Fibroblast of pulmonary artery (primary cell): ENCODE measurements at regions not wholly inside any gene's neighbourhood (a gene's known extent, or its start where the extent isn't known, plus 50 kb on each side); places are given as distances from the start of the nearest gene placed in this dataset.

Experiments
- DNase-seq: peaks from one replicate; pipeline ENCODE4 v3.0.0-alpha.2; 2010; ENCODE audit warnings: low read depth
- H3K4me3 ChIP-seq: replicated peaks from 2 replicates; pipeline ENCODE4 v1.5.1; 2011; ENCODE audit warnings: low read depth, mild to moderate bottlenecking, control low read depth, low read length, moderate library complexity
- TF ChIP-seq, protein P1 (sequence below): IDR thresholded peaks from 2 replicates; pipeline ENCODE4 v1.5.1; 2011; ENCODE audit warnings: mild to moderate bottlenecking, control low read depth, low read length, inconsistent platforms; ENCODE audit errors: missing control alignments

GRCh38 chr6:139612135-139612465 is 237.7 kb upstream of the CITED2 start:
- H3K4me3 ChIP-seq = no peak overlapping the region
- DNase-seq = no peak
- TF ChIP-seq, protein P1, sequence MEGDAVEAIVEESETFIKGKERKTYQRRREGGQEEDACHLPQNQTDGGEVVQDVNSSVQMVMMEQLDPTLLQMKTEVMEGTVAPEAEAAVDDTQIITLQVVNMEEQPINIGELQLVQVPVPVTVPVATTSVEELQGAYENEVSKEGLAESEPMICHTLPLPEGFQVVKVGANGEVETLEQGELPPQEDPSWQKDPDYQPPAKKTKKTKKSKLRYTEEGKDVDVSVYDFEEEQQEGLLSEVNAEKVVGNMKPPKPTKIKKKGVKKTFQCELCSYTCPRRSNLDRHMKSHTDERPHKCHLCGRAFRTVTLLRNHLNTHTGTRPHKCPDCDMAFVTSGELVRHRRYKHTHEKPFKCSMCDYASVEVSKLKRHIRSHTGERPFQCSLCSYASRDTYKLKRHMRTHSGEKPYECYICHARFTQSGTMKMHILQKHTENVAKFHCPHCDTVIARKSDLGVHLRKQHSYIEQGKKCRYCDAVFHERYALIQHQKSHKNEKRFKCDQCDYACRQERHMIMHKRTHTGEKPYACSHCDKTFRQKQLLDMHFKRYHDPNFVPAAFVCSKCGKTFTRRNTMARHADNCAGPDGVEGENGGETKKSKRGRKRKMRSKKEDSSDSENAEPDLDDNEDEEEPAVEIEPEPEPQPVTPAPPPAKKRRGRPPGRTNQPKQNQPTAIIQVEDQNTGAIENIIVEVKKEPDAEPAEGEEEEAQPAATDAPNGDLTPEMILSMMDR = no peak

DNA sequence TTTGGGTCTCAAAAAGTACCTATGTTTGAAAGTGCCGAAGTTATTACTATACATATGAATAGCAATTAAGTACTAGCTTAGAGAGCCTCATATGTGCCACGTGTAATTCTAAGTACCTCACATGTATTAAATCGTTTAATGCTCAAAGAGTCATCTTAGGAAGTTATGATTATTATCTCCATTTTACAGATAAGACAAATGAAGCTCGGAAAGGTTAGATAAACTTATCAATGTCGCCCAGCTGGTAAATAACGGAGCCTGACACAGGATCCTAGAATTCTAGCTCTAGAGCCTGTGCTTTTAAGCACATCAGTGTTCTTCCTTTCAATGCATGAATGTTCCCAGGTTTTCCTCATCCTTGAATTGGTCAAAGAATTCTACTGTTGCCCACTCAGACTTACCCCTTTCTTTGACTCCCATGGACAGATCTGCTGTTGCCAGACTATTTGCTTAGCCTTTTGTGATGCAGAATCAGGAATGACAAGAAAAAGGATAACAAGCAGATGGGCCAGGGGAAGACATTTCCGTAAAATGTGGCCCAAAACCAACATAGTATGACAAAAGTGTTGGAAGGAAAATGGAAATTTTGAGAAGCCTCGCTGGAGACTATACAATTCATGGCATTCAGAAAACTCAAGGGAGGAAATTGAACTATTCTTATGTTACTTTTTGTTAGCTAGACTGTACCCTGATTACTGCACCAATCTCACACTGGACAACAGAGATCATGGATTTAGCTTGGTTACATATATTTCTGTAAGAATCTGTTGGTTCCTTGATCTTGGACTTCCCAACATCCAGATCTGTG is 237.1 kb upstream of the CITED2 start:
- no peak for DNase-seq
- TF ChIP-seq, protein P1 = no peak
- no peak overlapping the region for H3K4me3 ChIP-seq

GRCh38 chr6:139608466-139609261 is 234.2 kb upstream of the CITED2 start:
- no peak overlapping the region for H3K4me3 ChIP-seq
- TF ChIP-seq, protein P1 = no peak
- DNase-seq = peak; percentile 33

- no peak overlapping the region for H3K4me3 ChIP-seq
- DNase-seq = peak; percentile 91
- TF ChIP-seq, protein P1 = no peak
These were observed 230.9 kb upstream of the CITED2 start for GRCh38 chr6:139605350-139605749.

- DNase-seq = no peak
- TF ChIP-seq, protein P1 = no peak
- H3K4me3 ChIP-seq = no peak overlapping the region
These were observed 229.1 kb upstream of the CITED2 start for GRCh38 chr6:139603581-139603980.

- no peak for DNase-seq
- TF ChIP-seq, protein P1 = no peak
- H3K4me3 ChIP-seq = no peak overlapping the region
These were observed 228.1 kb upstream of the CITED2 start for GRCh38 chr6:139602577-139602976.
